Lower lobe of right lung (tissue), 2 donors: ENCODE measurements at regions not wholly inside any gene's neighbourhood (a gene's known extent, or its start where the extent isn't known, plus 50 kb on each side); places are given as distances from the start of the nearest gene placed in this dataset.
A peak's percentile ranks its signal among the peaks of the same experiment; 100 is the strongest.
"Not testable (repeated sequence)": the region's sequence is repeated elsewhere in the genome, so short reads cannot be mapped to it uniquely, and the experiment has no call there.

ENCODE experiments used
- ATAC-seq, 2 donors: fragments of 200-7000 bp; cut with Tn5 transposase; one replicate each; pipeline ENCODE4 v1.9.1; 2020 to 2022; ENCODE audit warnings: mild to moderate bottlenecking in 2 of 2, moderate library complexity in 2 of 2
- DNase-seq: peaks from one replicate; pipeline ENCODE4 v3.0.0-alpha.2; 2020
- H3K27ac ChIP-seq: fragments of 200-600 bp; one replicate; pipeline ENCODE4 v1.8.0; 2022
- H3K27me3 ChIP-seq: fragments of 200-600 bp; one replicate; pipeline ENCODE4 v1.8.0; 2022; ENCODE audit warnings: low read depth
- H3K36me3 ChIP-seq: fragments of 200-600 bp; one replicate; pipeline ENCODE4 v1.8.0; 2022; ENCODE audit warnings: mild to moderate bottlenecking
- H3K4me1 ChIP-seq: fragments of 200-600 bp; one replicate; pipeline ENCODE4 v1.8.0; 2022
- H3K4me3 ChIP-seq: fragments of 200-600 bp; one replicate; pipeline ENCODE4 v1.8.0; 2022; ENCODE audit warnings: mild to moderate bottlenecking
- H3K9me3 ChIP-seq: fragments of 200-600 bp; one replicate; pipeline ENCODE4 v1.8.0; 2022
- CTCF ChIP-seq: fragments of 200-600 bp; IDR thresholded peaks from one replicate; pipeline ENCODE4 v1.8.0; 2022; ENCODE audit warnings: antibody characterized with exemption, mild to moderate bottlenecking
- intact Hi-C: fragments of 100-400 bp; cut with DNase I; formaldehyde crosslinking; loops from one replicate; pipeline ENCODE4 v1.11.0; 2022
- donor health status: DM: no; HTN: yes; CAD: no; lungs with severe emphysema.

DNA sequence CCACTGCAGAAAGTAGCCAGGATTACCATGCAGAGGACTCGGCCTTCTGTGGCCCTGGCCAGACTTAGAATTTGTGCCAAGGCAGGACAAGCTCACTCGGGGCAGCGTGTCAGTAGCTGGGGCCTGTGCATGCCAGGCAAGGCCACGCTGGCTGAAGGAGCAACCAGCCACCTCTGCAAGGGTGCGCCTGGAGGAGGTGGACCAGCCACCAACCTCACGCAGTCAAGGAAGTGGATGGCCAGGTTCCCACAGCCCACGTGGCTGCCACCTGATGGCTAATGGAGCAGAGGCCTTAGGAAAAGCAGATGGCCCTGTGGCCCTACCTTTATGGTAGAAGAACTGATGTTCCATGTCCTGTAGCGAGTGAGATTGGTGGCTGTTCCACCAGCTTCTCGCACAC lies 107.9 kb downstream of the CCDC74A start:
- Histone ChIP-seq H3K27ac (no peak overlapping the region), H3K9me3 (no peaks in the 10 kb centered on the region), H3K4me3 (no peak overlapping the region), H3K36me3 (no peaks in the 10 kb centered on the region), H3K4me1 (no peaks in the 10 kb centered on the region), H3K27me3 (no peaks in the 10 kb centered on the region)
- DNase-seq (peak; percentile 20), ATAC-seq (no peak)
- TF ChIP-seq CTCF = no peak
- intact Hi-C loops = no loop called here

DNA sequence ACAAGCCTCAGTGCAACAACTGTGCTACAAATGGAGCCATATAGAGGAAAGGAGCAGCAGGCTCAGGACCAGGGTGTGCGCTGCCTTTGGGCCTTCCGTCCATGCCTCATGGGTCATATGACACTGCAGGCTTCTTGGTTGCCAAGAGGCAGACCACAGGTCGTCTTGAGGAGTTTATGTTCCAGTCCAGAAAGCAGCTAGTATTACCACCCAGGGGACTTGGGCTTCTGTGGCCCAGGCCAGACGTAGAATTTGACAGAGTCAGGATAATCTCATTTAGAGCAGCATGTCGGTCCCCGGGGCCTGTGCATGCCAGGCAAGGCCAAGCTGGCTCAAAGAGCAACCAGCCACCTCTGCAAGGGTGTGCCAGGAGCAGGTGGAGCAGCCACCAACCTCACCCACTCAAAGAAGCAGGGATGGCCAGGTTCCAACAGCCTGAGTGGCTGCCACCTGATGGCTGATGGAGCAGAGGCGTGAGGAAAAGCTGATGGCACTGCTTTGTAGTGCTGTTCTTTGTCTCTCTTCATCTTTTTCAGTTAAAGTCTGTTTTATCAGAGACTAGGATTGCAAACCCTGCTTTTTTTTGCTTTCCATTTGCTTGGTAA lies 109.1 kb downstream of the CCDC74A start:
- DNase-seq = peak; percentile 30
- ATAC-seq, intact Hi-C loops: not testable (repeated sequence)

GRCh38 chr2:131639001-131639620 lies 111.4 kb downstream of the CCDC74A start:
- DNase-seq, intact Hi-C loops, H3K9me3 ChIP-seq, H3K4me1 ChIP-seq, ATAC-seq, H3K27me3 ChIP-seq, H3K36me3 ChIP-seq, H3K27ac ChIP-seq, H3K4me3 ChIP-seq: not testable (repeated sequence)

More for the DNA sequence above, 109.1 kb downstream of the CCDC74A start:
- not testable (repeated sequence) for H3K9me3 ChIP-seq, H3K4me1 ChIP-seq, H3K36me3 ChIP-seq, H3K4me3 ChIP-seq, H3K27me3 ChIP-seq, H3K27ac ChIP-seq

GRCh38 chr2:131641414-131642206 lies 113.9 kb downstream of the CCDC74A start:
- no peaks in the 10 kb centered on the region for H3K36me3 ChIP-seq
- H3K4me3 ChIP-seq = no peak overlapping the region
- ATAC-seq = no peak
- no peak overlapping the region for H3K27ac ChIP-seq
- no peak for DNase-seq
- H3K9me3 ChIP-seq = no peaks in the 10 kb centered on the region
- H3K27me3 ChIP-seq = peaks cover 4% of the 10 kb centered on the region
- intact Hi-C loops = no loop called here
- H3K4me1 ChIP-seq = no peaks in the 10 kb centered on the region
- no peak for TF ChIP-seq CTCF

DNA sequence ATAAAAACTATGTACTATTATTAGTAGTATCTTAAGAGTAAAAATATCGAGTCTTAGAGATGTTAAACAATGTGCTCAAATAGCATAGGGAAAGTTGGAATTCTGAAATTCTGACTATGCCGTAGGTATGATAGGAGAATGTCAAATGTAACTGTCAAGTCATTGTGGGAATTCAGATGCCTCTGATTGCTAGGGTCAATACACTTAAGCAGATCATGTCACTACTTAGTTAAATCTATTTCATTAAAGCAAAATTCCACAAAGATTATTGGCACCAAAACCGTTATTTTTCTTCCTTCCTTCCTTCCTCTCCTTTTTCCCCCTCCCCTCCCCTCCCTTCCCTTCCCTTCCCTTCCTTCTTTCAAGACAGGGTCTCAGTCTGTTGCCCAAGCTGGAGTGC lies 115.5 kb downstream of the CCDC74A start:
- H3K4me3 ChIP-seq, H3K27ac ChIP-seq, intact Hi-C loops, H3K9me3 ChIP-seq, H3K4me1 ChIP-seq, H3K36me3 ChIP-seq, ATAC-seq, DNase-seq, H3K27me3 ChIP-seq: not testable (repeated sequence)

DNA sequence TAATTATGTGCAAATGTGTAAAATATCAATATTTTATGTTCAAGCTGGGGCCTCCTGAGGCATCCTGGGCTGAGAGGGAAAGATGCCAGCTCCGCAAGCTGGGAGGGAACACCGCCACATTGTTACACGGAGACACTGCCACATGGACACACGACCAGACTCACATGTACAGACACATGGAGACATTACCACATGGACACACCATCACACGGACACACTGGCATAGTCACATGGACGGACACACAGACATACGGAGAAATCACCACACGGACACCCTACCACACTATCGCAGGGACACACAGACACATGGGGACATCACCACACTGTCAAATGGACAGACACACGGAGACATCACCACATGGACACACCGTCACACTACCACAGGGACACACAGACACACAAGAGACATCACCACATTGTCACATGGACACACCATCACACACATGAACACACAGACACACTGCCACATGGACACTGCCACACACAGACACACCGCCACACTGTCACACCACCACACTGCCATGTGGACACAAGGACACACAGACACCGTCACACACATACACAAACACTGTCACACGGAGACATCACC lies 117.6 kb downstream of the CCDC74A start:
- no peak for ATAC-seq

DNA sequence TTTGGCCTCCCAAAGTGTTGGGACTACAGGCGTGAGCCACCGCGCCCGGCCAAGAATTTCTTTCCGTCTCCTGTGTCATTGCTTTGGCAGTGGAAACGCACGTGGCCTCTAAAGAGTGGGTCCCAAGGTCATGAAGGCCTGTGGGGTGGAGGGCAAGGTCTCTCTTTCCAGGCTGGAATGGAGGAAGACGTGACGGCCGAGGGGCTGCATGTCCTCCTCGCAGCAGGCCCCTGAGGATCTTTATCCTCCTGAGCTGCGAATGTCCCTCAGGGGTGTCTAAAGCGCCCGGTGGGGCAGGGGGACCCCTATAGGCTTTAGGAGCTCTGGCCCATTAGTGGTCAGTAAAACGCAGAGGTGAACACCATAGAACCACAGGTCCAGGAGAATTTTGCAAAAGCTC lies 118.5 kb downstream of the CCDC74A start:
- H3K36me3 ChIP-seq, H3K4me3 ChIP-seq, H3K27me3 ChIP-seq, H3K9me3 ChIP-seq, H3K4me1 ChIP-seq, ATAC-seq, H3K27ac ChIP-seq, intact Hi-C loops: not testable (repeated sequence)
- peak; percentile 21 for DNase-seq

More for the DNA sequence above, 117.6 kb downstream of the CCDC74A start:
- H3K27ac ChIP-seq = no peak overlapping the region
- intact Hi-C loops = no loop called here
- no peaks in the 10 kb centered on the region for H3K4me1 ChIP-seq
- no peak for DNase-seq
- no peaks in the 10 kb centered on the region for H3K36me3 ChIP-seq
- TF ChIP-seq CTCF = no peak
- no peak overlapping the region for H3K4me3 ChIP-seq
- H3K27me3 ChIP-seq = peaks cover 9% of the 10 kb centered on the region
- H3K9me3 ChIP-seq = no peaks in the 10 kb centered on the region
